Osteocyte (in vitro differentiated cells): ENCODE measurements at regions not wholly inside any gene's neighbourhood (a gene's known extent, or its start where the extent isn't known, plus 50 kb on each side); places are given as distances from the start of the nearest gene placed in this dataset.
A peak's percentile ranks its signal among the peaks of the same experiment; 100 is the strongest.

Experiments used
- DNase-seq: peaks from one replicate; pipeline ENCODE4 v3.0.0; 2021; ENCODE audit warnings: mixed read lengths; ENCODE audit not compliant: unreplicated experiment; ENCODE audit errors: extremely low spot score
- H3K27ac Mint-ChIP-seq: one replicate; pipeline ENCODE4 v1.8.0; 2021; ENCODE audit warnings: mild to moderate bottlenecking, mixed read lengths; ENCODE audit not compliant: unreplicated experiment
- H3K27me3 Mint-ChIP-seq: one replicate; pipeline ENCODE4 v1.8.0; 2021; ENCODE audit warnings: mixed read lengths; ENCODE audit not compliant: unreplicated experiment
- H3K36me3 Mint-ChIP-seq: one replicate; pipeline ENCODE4 v1.8.0; 2021; ENCODE audit warnings: mixed read lengths; ENCODE audit not compliant: unreplicated experiment
- H3K4me1 Mint-ChIP-seq: one replicate; pipeline ENCODE4 v1.8.0; 2021; ENCODE audit warnings: mixed read lengths; ENCODE audit not compliant: unreplicated experiment
- H3K4me3 Mint-ChIP-seq: one replicate; pipeline ENCODE4 v1.8.0; 2021; ENCODE audit warnings: mild to moderate bottlenecking, moderate library complexity, mixed read lengths; ENCODE audit not compliant: unreplicated experiment
- H3K9me3 Mint-ChIP-seq: one replicate; pipeline ENCODE4 v1.8.0; 2021; ENCODE audit warnings: mixed read lengths; ENCODE audit not compliant: unreplicated experiment
- TF ChIP-seq, protein P1 (sequence below): fragments of 200-600 bp; sonication (generic); IDR thresholded peaks from 2 replicates; pipeline ENCODE4 v1.5.0; 2021; ENCODE audit warnings: antibody characterized with exemption, mild to moderate bottlenecking, moderate library complexity

DNA sequence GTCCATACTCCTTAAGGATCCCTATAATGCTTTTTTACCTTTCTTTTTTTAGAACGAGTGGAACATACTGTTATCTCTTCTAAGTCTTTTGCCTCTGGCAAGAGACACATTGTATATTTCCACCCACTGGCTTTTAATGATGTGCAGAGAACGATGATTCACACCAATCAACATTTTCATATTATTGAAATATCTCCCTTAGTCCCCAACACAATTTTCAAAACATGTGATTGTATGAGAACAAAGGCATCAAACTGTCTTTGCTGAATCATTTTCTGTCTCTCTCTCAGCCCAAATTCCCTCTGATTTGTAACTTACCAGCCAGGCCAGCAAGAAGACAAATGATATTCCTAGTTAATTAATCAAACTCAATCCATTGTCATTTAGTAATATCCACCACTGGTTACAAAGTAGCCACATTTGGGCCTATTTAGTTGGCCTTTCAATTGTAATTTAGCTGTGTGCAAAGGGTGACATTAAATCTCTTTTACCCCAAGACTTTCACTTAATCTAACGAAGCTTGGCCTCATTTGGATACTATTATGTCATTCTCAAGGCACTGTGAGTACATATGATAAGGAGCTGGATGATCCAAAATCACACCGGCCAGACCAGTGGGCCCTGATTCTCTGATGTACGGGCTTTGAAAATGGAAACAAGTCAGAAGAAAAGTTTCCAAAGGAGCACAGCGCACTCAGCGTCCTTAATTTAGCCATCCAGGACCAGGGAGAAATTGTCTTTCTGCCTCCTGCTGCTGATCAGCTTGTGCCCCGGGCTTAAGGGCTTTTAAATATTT, 185.1 kb downstream of the SCG2 start:
- H3K9me3 Mint-ChIP-seq = no peaks in the 10 kb centered on the region
- peaks cover 17% of the 10 kb centered on the region for H3K4me1 Mint-ChIP-seq
- H3K36me3 Mint-ChIP-seq = no peaks in the 10 kb centered on the region
- H3K27me3 Mint-ChIP-seq = no peaks in the 10 kb centered on the region
- H3K4me3 Mint-ChIP-seq = no peak overlapping the region
- TF ChIP-seq, protein P1, sequence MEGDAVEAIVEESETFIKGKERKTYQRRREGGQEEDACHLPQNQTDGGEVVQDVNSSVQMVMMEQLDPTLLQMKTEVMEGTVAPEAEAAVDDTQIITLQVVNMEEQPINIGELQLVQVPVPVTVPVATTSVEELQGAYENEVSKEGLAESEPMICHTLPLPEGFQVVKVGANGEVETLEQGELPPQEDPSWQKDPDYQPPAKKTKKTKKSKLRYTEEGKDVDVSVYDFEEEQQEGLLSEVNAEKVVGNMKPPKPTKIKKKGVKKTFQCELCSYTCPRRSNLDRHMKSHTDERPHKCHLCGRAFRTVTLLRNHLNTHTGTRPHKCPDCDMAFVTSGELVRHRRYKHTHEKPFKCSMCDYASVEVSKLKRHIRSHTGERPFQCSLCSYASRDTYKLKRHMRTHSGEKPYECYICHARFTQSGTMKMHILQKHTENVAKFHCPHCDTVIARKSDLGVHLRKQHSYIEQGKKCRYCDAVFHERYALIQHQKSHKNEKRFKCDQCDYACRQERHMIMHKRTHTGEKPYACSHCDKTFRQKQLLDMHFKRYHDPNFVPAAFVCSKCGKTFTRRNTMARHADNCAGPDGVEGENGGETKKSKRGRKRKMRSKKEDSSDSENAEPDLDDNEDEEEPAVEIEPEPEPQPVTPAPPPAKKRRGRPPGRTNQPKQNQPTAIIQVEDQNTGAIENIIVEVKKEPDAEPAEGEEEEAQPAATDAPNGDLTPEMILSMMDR = no peak
- peak overlapping the region; percentile 7 for H3K27ac Mint-ChIP-seq
- no peak for DNase-seq

DNA sequence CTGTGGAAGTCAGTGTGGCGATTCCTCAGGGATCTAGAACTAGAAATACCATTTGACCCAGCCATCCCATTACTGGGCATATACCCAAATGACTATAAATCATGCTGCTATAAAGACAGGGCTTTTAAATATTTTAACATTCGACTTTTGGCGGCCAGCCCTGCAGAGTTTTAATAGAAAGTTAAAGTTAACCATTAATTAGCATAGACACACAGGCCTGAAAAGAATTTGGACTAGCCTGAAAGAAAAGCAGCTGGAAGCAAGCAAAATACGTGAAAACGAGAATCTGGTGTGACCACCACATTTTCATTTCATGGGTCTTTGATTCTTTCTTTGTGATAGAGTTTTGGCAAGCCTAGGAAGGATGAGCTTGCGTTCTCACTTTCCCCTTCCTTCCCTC, 184.0 kb downstream of the SCG2 start:
- Mint-ChIP-seq H3K4me1 (peaks cover 17% of the 10 kb centered on the region), H3K9me3 (no peaks in the 10 kb centered on the region), H3K27me3 (no peaks in the 10 kb centered on the region), H3K4me3 (no peak overlapping the region), H3K36me3 (no peaks in the 10 kb centered on the region), H3K27ac (no peak overlapping the region)
- TF ChIP-seq, protein P1 = no peak
- no peak for DNase-seq

DNA sequence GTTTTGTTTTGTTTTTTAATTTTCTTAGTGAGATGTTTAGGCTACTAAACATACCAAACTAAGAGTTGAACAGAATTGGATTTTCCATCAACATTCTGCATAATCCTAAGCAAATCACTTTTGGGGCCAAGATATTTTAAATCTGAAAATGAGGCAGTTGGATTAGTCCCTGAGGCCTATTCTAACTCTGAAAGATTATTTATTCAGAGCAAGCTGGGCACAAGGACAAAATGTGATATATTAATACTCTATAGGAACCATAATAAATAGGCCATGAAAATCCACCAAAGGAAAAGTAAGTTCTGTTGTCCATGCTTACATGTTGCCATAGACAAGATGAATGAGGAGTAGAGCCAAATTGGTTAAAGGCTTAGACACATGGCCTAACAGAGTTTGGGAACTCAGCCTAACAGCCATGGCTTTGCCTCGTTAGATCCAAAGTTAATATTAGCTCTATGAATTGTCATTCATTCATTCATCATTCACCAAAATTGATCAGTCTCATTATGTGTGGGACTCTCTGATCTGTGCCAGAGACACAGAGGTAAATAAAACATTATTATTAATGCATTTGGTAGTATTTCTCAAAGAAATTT, 183.5 kb downstream of the SCG2 start:
- H3K36me3 Mint-ChIP-seq = no peaks in the 10 kb centered on the region
- no peak overlapping the region for H3K4me3 Mint-ChIP-seq
- TF ChIP-seq, protein P1 = no peak
- no peak for DNase-seq
- no peaks in the 10 kb centered on the region for H3K27me3 Mint-ChIP-seq
- H3K4me1 Mint-ChIP-seq = peaks cover 17% of the 10 kb centered on the region
- H3K27ac Mint-ChIP-seq = no peak overlapping the region
- H3K9me3 Mint-ChIP-seq = no peaks in the 10 kb centered on the region

DNA sequence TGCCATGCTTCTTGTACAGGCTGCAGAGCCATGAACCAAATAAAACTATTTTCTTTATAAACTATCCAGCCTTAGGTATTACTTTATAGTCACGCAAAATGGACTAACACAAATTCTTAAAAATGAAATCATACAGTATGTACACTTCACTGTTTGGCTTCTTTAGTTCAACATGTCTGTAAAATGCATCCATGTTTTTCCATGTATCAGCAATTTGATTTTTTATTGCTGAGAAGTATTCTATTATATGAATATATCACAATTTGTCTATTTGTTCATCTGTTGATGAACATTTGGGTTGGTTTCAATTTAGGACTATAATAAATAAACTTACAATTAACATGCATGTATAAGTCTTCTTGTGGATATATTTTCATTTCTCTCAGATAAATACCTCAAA, 182.1 kb downstream of the SCG2 start:
- H3K4me1 Mint-ChIP-seq = peaks cover 10% of the 10 kb centered on the region
- H3K9me3 Mint-ChIP-seq = no peaks in the 10 kb centered on the region

DNA sequence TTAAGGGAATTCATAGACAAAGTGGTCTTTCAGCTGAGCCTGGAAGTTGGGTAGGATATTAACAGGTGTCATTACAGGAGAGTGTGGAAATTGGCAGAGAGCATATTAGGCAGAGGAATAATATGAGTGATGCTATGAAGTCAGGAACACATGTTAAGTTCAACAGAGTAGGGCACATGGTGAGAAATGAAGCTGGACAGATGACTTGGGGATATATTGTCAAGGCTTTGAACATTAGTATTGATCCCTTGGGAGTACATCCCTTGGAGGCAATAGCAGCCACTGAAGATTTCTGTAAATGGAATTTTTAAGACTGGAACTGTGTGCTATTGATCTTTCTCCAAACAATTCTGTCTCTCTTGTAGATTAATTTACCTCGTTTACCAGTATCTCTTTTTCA, 170.7 kb downstream of the SCG2 start:
- Mint-ChIP-seq H3K27ac (no peak overlapping the region), H3K36me3 (no peaks in the 10 kb centered on the region), H3K9me3 (peaks cover 20% of the 10 kb centered on the region), H3K27me3 (no peaks in the 10 kb centered on the region), H3K4me1 (no peaks in the 10 kb centered on the region), H3K4me3 (no peak overlapping the region)
- DNase-seq = no peak
- TF ChIP-seq, protein P1 = no peak

More for the DNA sequence above, 182.1 kb downstream of the SCG2 start:
- Mint-ChIP-seq H3K27me3 (no peaks in the 10 kb centered on the region), H3K27ac (no peak overlapping the region), H3K36me3 (no peaks in the 10 kb centered on the region), H3K4me3 (no peak overlapping the region)
- no peak for DNase-seq
- TF ChIP-seq, protein P1 = no peak
